Spleen (tissue), 11 donors: ENCODE measurements at regions not wholly inside any gene's neighbourhood (a gene's known extent, or its start where the extent isn't known, plus 50 kb on each side); places are given as distances from the start of the nearest gene placed in this dataset.

Experiments used
- DNase-seq: peaks from one replicate; pipeline ENCODE4 v3.0.0-alpha.2; 2020
- H3K27ac ChIP-seq, 8 donors: fragments of 200-600 bp; sonication (generic) in 7 of 8; 1 replicate in 4 of 8; 2 replicates in 4 of 8; pipeline versions ENCODE4 v1.5.0 to v1.8.0; 2016 to 2021; ENCODE audit warnings: inconsistent platforms in 4 of 8, mild to moderate bottlenecking in 4 of 8, moderate library complexity in 1 of 8
- H3K27me3 ChIP-seq, 7 donors: fragments of 200-600 bp; sonication (generic) in 6 of 7; replicated peaks in 1 of 7; 1 replicate in 4 of 7; 2 replicates in 3 of 7; pipeline versions ENCODE4 v1.5.0 to v1.8.0; 2016 to 2021; ENCODE audit warnings: inconsistent platforms in 3 of 7, mild to moderate bottlenecking in 1 of 7
- H3K36me3 ChIP-seq, 6 donors: fragments of 200-600 bp; sonication (generic) in 5 of 6; 1 replicate in 4 of 6; 2 replicates in 2 of 6; pipeline versions ENCODE4 v1.5.0 to v1.8.0; 2016 to 2021; ENCODE audit warnings: inconsistent platforms in 2 of 6
- H3K4me1 ChIP-seq, 6 donors: fragments of 200-600 bp; sonication (generic) in 5 of 6; 1 replicate in 3 of 6; 2 replicates in 3 of 6; pipeline versions ENCODE4 v1.5.0 to v1.8.0; 2016 to 2021; ENCODE audit warnings: inconsistent platforms in 3 of 6
- H3K4me3 ChIP-seq, 8 donors: fragments of 200-600 bp; sonication (generic) in 7 of 8; 1 replicate in 4 of 8; 2 replicates in 4 of 8; pipeline versions ENCODE4 v1.5.0 to v1.8.0; 2016 to 2021; ENCODE audit warnings: inconsistent platforms in 4 of 8, mild to moderate bottlenecking in 4 of 8, moderate library complexity in 2 of 8
- H3K9me3 ChIP-seq, 8 donors: fragments of 200-600 bp; sonication (generic) in 7 of 8; 1 replicate in 4 of 8; 2 replicates in 4 of 8; pipeline versions ENCODE4 v1.5.0 to v1.8.0; 2016 to 2021; ENCODE audit warnings: inconsistent platforms in 4 of 8
- POLR2A ChIP-seq, 3 donors: fragments of 450-650 bp; IDR thresholded peaks; one replicate each; pipeline ENCODE4 v1.5.1; 2017; ENCODE audit warnings: antibody characterized with exemption in 3 of 3, mild to moderate bottlenecking in 1 of 3
- POLR2AphosphoS5 ChIP-seq, 3 donors: sonication (generic); formaldehyde crosslinking; IDR thresholded peaks; one replicate each; pipeline ENCODE4 v1.5.1; 2017; ENCODE audit warnings: antibody characterized with exemption in 3 of 3
- WGBS, 5 donors: extraction: QIAGEN DNeasy Blood & Tissue Kit in 3 of 5; methylation state at CpG; one replicate each; pipeline versions ENCODE4 v1.1.5 to v1.1.7; 2013 to 2018; 5-methylcytosine and 5-hydroxymethylcytosine counted together
- intact Hi-C: fragments of 100-400 bp; cut with DNase I; formaldehyde crosslinking; loops from one replicate; pipeline ENCODE4 v1.15.0; 2023; ENCODE audit warnings: low total_unique reads
- TF ChIP-seq, protein P1 (sequence below), 11 experiments: fragments of 200-600 bp in 7 of 11; fragments of 450-650 bp in 4 of 11; sonication (generic) in 4 of 11; IDR thresholded peaks in 8 of 11; conservative IDR thresholded peaks in 3 of 11; 1 replicate in 7 of 11; 2 replicates in 4 of 11; pipeline versions ENCODE4 v1.4.0 to v1.8.0; 2016 to 2021; ENCODE audit warnings: antibody characterized with exemption in 11 of 11, inconsistent platforms in 4 of 11, mild to moderate bottlenecking in 1 of 11
- donor health status: healthy with polysubstance abuse.
- donor health status: DM: no; HTN: no; CAD: no; lungs with moderate emphysema.
- donor health status: DM: no; HTN: no; CAD: no.
- donor health status: Bipolar disorder and iron deficiency.
- donor health status: healthy.
- donor health status: DM: no; HTN: no; CAD: no.
- donor health status: DM: yes; HTN: yes; CAD: no.

DNA sequence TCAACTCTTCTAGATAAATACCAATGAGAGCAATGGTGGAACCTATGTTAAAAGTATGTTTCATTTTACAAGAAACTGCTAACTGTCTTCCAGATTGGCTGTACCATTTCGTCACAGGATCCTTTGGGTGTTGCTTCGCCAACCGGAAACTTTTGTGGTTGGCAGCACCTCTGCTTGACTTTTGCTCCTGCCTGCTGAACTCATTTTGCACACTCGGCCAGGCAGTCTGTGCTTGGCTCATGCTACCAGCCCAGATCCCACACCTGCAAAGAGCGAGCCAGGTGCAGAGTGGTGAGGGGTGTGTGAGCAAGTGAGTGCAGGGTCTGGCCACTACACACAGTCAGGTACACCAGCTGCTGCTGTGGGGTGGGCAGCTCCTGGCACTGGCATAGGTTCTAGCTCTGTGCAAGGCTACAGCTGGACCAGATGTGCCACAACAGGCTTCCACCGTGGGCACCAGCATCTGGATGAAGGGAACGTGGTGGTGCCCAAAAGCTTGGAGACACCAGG lies 422.3 kb downstream of the PRR16 start:
- intact Hi-C loops = no loop called here
- no peaks in the 10 kb centered on the region for H3K27me3 ChIP-seq
- peaks cover 0 to 6% (median 0%) of the 10 kb centered on the region in 8 donors for H3K9me3 ChIP-seq
- WGBS, 5 donors = 81 to 94% (median 89%) methylated on average over 6 to 7 of the region's 7 CpGs
- DNase-seq = peak; percentile 50
- no peak overlapping the region for H3K27ac ChIP-seq
- H3K36me3 ChIP-seq = no peaks in the 10 kb centered on the region
- TF ChIP-seq POLR2AphosphoS5 (IDR thresholded peaks at IDR 0.05) (no peak), POLR2A (IDR thresholded peaks at IDR 0.05) (no peak)
- TF ChIP-seq, protein P1, sequence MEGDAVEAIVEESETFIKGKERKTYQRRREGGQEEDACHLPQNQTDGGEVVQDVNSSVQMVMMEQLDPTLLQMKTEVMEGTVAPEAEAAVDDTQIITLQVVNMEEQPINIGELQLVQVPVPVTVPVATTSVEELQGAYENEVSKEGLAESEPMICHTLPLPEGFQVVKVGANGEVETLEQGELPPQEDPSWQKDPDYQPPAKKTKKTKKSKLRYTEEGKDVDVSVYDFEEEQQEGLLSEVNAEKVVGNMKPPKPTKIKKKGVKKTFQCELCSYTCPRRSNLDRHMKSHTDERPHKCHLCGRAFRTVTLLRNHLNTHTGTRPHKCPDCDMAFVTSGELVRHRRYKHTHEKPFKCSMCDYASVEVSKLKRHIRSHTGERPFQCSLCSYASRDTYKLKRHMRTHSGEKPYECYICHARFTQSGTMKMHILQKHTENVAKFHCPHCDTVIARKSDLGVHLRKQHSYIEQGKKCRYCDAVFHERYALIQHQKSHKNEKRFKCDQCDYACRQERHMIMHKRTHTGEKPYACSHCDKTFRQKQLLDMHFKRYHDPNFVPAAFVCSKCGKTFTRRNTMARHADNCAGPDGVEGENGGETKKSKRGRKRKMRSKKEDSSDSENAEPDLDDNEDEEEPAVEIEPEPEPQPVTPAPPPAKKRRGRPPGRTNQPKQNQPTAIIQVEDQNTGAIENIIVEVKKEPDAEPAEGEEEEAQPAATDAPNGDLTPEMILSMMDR (IDR thresholded peaks at IDR 0.05 in 8 of 11, conservative IDR thresholded peaks at IDR 0.05 in 3 of 11) = no peak
- H3K4me3 ChIP-seq = no peak overlapping the region
- H3K4me1 ChIP-seq = no peaks in the 10 kb centered on the region

DNA sequence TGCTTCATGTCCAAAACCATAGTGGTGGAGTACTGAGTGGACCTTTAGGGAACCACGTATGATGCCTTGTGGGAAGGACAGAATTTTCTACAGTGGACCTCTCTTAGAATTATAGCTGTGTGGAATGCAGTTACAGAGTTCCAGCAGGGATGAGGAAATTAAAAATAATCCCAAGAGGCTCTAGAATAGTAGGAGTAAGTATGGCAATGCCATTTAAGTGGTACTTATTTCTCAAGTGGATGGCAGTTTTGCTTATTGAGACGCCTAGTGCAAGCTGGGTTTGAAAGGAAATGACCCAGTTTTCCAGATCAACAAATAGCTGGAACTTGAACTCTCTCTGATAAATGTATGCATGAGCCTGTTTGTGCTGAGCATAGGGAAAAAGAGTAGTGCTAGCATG lies 431.6 kb downstream of the PRR16 start:
- H3K27me3 ChIP-seq = no peaks in the 10 kb centered on the region
- no peak for TF ChIP-seq POLR2A (IDR thresholded peaks at IDR 0.05)
- TF ChIP-seq POLR2AphosphoS5 (IDR thresholded peaks at IDR 0.05) = no peak
- TF ChIP-seq, protein P1 (IDR thresholded peaks at IDR 0.05 in 8 of 11, conservative IDR thresholded peaks at IDR 0.05 in 3 of 11) = no peak
- H3K27ac ChIP-seq = no peak overlapping the region
- H3K9me3 ChIP-seq = peaks cover 0 to 11% (median 0%) of the 10 kb centered on the region in 8 donors
- 55 to 81% (median 69%) methylated on average over 2 of the region's 2 CpGs for WGBS, 5 donors
- intact Hi-C loops = no loop called here
- DNase-seq = no peak
- H3K4me1 ChIP-seq = no peaks in the 10 kb centered on the region
- no peaks in the 10 kb centered on the region for H3K36me3 ChIP-seq
- H3K4me3 ChIP-seq = no peak overlapping the region

GRCh38 chr5:120901199-120901598 lies 437.1 kb downstream of the PRR16 start:
- TF ChIP-seq POLR2AphosphoS5 (IDR thresholded peaks at IDR 0.05) = no peak
- TF ChIP-seq POLR2A (IDR thresholded peaks at IDR 0.05) = no peak
- TF ChIP-seq, protein P1 (IDR thresholded peaks at IDR 0.05 in 8 of 11, conservative IDR thresholded peaks at IDR 0.05 in 3 of 11) = no peak
- no peak for DNase-seq
- Histone ChIP-seq H3K27ac (no peak overlapping the region), H3K9me3 (peaks cover 0 to 3% (median 0%) of the 10 kb centered on the region in 8 donors), H3K4me1 (no peaks in the 10 kb centered on the region), H3K36me3 (no peaks in the 10 kb centered on the region), H3K4me3 (no peak overlapping the region), H3K27me3 (no peaks in the 10 kb centered on the region)
- WGBS, 5 donors = 53 to 73% (median 64%) methylated on average over 1 of the region's 1 CpG
- intact Hi-C loops = no loop called here

- H3K36me3 ChIP-seq = no peaks in the 10 kb centered on the region
- intact Hi-C loops = no loop called here
- 93 to 97% (median 95%) methylated on average over 1 of the region's 1 CpG for WGBS, 5 donors
- no peaks in the 10 kb centered on the region for H3K27me3 ChIP-seq
- no peak overlapping the region for H3K4me3 ChIP-seq
- no peaks in the 10 kb centered on the region for H3K4me1 ChIP-seq
- H3K9me3 ChIP-seq = peaks cover 0 to 3% (median 0%) of the 10 kb centered on the region in 8 donors
- H3K27ac ChIP-seq = no peak overlapping the region
- no peak for DNase-seq
- TF ChIP-seq, protein P1 (IDR thresholded peaks at IDR 0.05 in 8 of 11, conservative IDR thresholded peaks at IDR 0.05 in 3 of 11) = no peak
- no peak for TF ChIP-seq POLR2AphosphoS5 (IDR thresholded peaks at IDR 0.05)
These were observed 443.9 kb downstream of the PRR16 start for GRCh38 chr5:120907953-120908352.
